Hypothalamus (tissue), 51 donors: ENCODE measurements at regions not wholly inside any gene's neighbourhood (a gene's known extent, or its start where the extent isn't known, plus 50 kb on each side); places are given as distances from the start of the nearest gene placed in this dataset.

Source experiments
- DNase-seq, 51 donors: peaks; one replicate each; lab custom pipeline; 2025; lab: John Stamatoyannopoulos, UW

- no peak for DNase-seq
Measured at GRCh38 chr4:140316799-140317198, 56.6 kb upstream of the SCOC start.

- DNase-seq, result no peak
Measured at GRCh38 chr4:140315970-140316369, 57.5 kb upstream of the SCOC start.

- no peak for DNase-seq
Measured at GRCh38 chr4:140315438-140315837, 58.0 kb upstream of the SCOC start.

- DNase-seq, result no peak
Measured at GRCh38 chr4:140315019-140315418, 58.4 kb upstream of the SCOC start.

GRCh38 chr4:140312100-140312499 is 61.3 kb upstream of the SCOC start:
- no peak for DNase-seq

- no peak for DNase-seq
Measured at GRCh38 chr4:140311257-140311835, 62.1 kb upstream of the SCOC start.

GRCh38 chr4:140309124-140309870 is 64.1 kb upstream of the SCOC start:
- DNase-seq, result no peak

GRCh38 chr4:140308366-140309123 is 64.9 kb upstream of the SCOC start:
- peak in 19 of 51 donors; percentile 2 to 68 (median 17) for DNase-seq

- DNase-seq, result no peak
Measured at GRCh38 chr4:140305053-140305452, 68.4 kb upstream of the SCOC start.

- DNase-seq, result peak in 1 of 51 donors; percentile 33
Measured at GRCh38 chr4:140304346-140304745, 69.1 kb upstream of the SCOC start.

- DNase-seq, result peak in 3 of 51 donors; percentile 4 to 65 (median 39)
Measured at GRCh38 chr4:140302151-140302859, 71.1 kb upstream of the SCOC start.

GRCh38 chr4:140300271-140300970 is 73.0 kb upstream of the SCOC start:
- peak in 9 of 51 donors; percentile 5 to 71 (median 13) for DNase-seq

- no peak for DNase-seq
Measured at GRCh38 chr4:140298001-140298400, 75.4 kb upstream of the SCOC start.

GRCh38 chr4:140297221-140297570 is 76.2 kb upstream of the SCOC start:
- peak in 8 of 51 donors; percentile 4 to 56 (median 17) for DNase-seq

- peak in 9 of 51 donors; percentile 0 to 74 (median 14) for DNase-seq
Measured at GRCh38 chr4:140296335-140297220, 76.9 kb upstream of the SCOC start.

GRCh38 chr4:140293979-140294378 is 79.5 kb upstream of the SCOC start:
- no peak for DNase-seq

- no peak for DNase-seq
Measured at GRCh38 chr4:140291259-140291658, 82.2 kb upstream of the SCOC start.

GRCh38 chr4:140289486-140289885 is 84.0 kb upstream of the SCOC start:
- no peak for DNase-seq

GRCh38 chr4:140286456-140286855 is 87.0 kb upstream of the SCOC start:
- DNase-seq, result peak in 3 of 51 donors; percentile 4 to 36 (median 8)
